HFFc6 (cell line): ENCODE measurements at regions not wholly inside any gene's neighbourhood (a gene's known extent, or its start where the extent isn't known, plus 50 kb on each side); places are given as distances from the start of the nearest gene placed in this dataset.

ENCODE experiments used
- DNase-seq: peaks from one replicate; pipeline ENCODE4 v3.0.0-alpha.2; 2018
- H3K27ac Mint-ChIP-seq: 2 replicates; pipeline ENCODE4 v1.8.0; 2020; ENCODE audit warnings: mild to moderate bottlenecking, mixed read lengths
- H3K27me3 Mint-ChIP-seq: 2 replicates; pipeline ENCODE4 v1.8.0; 2021; ENCODE audit warnings: mild to moderate bottlenecking, moderate library complexity, mixed read lengths; ENCODE audit not compliant: insufficient read depth
- H3K36me3 Mint-ChIP-seq: 2 replicates; pipeline ENCODE4 v1.8.0; 2021; ENCODE audit warnings: low read depth, mixed read lengths
- H3K4me1 Mint-ChIP-seq: 2 replicates; pipeline ENCODE4 v1.8.0; 2020; ENCODE audit warnings: low read depth, mixed read lengths
- H3K4me3 Mint-ChIP-seq: 2 replicates; pipeline ENCODE4 v1.8.0; 2020; ENCODE audit warnings: mild to moderate bottlenecking, moderate library complexity, mixed read lengths
- H3K9me3 Mint-ChIP-seq: 2 replicates; pipeline ENCODE4 v1.8.0; 2020; ENCODE audit warnings: mild to moderate bottlenecking, mixed read lengths
- TF ChIP-seq, protein P1 (sequence below): fragments of 200-600 bp; sonication (generic); IDR thresholded peaks from 2 replicates; pipeline ENCODE4 v1.5.0; 2021; ENCODE audit warnings: antibody characterized with exemption, mild to moderate bottlenecking

DNA sequence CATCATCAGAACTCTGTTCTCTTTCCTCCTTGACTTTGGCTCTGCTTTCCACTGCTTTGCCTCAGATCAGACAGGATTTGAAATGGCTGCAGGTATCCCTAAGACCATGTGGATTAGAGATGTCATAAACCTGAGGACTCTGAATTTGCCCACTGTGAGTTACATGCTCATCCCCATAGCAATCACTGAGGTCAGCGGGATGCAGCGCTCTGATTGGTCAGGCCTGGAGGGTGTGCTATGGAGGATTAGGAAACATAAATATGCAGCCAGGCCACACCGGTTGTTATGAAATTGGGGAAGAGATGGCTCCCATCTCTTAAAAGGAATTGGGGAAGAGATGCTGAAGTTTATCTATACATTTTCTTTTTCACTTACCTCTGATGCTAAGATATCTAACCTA is 73.7 kb upstream of the DNAJC10 start:
- H3K9me3 Mint-ChIP-seq: no peaks in the 10 kb centered on the region
- no peaks in the 10 kb centered on the region for H3K4me1 Mint-ChIP-seq
- no peak overlapping the region for H3K4me3 Mint-ChIP-seq
- H3K36me3 Mint-ChIP-seq: no peaks in the 10 kb centered on the region
- TF ChIP-seq, protein P1, sequence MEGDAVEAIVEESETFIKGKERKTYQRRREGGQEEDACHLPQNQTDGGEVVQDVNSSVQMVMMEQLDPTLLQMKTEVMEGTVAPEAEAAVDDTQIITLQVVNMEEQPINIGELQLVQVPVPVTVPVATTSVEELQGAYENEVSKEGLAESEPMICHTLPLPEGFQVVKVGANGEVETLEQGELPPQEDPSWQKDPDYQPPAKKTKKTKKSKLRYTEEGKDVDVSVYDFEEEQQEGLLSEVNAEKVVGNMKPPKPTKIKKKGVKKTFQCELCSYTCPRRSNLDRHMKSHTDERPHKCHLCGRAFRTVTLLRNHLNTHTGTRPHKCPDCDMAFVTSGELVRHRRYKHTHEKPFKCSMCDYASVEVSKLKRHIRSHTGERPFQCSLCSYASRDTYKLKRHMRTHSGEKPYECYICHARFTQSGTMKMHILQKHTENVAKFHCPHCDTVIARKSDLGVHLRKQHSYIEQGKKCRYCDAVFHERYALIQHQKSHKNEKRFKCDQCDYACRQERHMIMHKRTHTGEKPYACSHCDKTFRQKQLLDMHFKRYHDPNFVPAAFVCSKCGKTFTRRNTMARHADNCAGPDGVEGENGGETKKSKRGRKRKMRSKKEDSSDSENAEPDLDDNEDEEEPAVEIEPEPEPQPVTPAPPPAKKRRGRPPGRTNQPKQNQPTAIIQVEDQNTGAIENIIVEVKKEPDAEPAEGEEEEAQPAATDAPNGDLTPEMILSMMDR: no peak
- no peak overlapping the region for H3K27ac Mint-ChIP-seq
- DNase-seq: peak; percentile 45
- no peaks in the 10 kb centered on the region for H3K27me3 Mint-ChIP-seq

DNA sequence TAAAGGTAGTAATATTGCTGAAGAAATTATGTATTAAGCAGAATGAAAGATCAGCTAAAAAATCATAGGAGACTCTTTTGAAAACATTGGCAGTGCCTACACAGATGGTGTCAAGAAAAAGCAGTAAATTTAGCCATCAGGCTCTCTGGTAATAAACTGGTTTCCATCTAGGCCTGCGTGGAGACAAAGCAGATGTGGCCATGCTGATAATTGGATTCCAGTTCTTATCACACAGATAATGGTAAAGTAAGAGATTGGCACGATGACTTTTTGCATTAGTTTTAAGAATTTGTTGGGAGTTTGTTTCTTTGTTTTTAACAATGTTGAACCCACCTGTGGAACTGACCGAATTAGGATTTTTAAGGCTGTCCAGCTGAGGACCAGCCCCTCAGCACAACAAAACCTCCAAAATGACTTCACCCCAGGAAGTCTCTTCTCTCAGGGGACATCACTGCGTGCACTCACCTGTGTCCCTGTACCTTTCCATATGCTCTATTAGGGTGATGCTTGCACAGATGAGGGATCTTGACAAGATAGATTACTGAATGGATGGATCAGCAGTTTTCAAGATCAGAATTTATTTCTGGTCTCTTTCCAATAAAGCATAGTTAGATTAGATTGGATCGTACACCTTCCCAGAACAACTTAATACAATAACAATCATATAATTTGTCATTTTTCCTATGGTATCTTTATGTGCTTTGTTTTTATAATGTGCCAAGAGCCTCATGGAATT is 69.1 kb upstream of the DNAJC10 start:
- no peak overlapping the region for H3K4me3 Mint-ChIP-seq
- H3K4me1 Mint-ChIP-seq: peaks cover 8% of the 10 kb centered on the region
- H3K9me3 Mint-ChIP-seq: no peaks in the 10 kb centered on the region
- no peaks in the 10 kb centered on the region for H3K36me3 Mint-ChIP-seq
- TF ChIP-seq, protein P1: no peak
- no peaks in the 10 kb centered on the region for H3K27me3 Mint-ChIP-seq
- DNase-seq: no peak
- H3K27ac Mint-ChIP-seq: no peak overlapping the region

DNA sequence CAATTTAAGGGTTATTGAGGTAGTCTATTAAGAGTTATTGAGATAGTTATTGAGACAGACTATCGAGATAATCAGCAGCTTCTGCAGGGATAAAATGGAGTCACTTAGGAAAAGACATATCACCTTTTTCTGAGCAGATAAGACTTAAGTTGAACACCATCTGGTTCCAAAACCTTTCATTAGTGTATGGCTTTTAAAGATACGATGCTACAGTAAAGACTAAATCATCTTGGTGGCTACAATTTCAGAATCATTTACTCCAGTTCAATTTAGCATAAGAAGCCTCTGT is 68.6 kb upstream of the DNAJC10 start:
- H3K9me3 Mint-ChIP-seq: no peaks in the 10 kb centered on the region
- peaks cover 8% of the 10 kb centered on the region for H3K4me1 Mint-ChIP-seq
- TF ChIP-seq, protein P1: no peak
- no peak overlapping the region for H3K4me3 Mint-ChIP-seq
- H3K36me3 Mint-ChIP-seq: no peaks in the 10 kb centered on the region
- H3K27ac Mint-ChIP-seq: no peak overlapping the region
- no peak for DNase-seq
- no peaks in the 10 kb centered on the region for H3K27me3 Mint-ChIP-seq

DNA sequence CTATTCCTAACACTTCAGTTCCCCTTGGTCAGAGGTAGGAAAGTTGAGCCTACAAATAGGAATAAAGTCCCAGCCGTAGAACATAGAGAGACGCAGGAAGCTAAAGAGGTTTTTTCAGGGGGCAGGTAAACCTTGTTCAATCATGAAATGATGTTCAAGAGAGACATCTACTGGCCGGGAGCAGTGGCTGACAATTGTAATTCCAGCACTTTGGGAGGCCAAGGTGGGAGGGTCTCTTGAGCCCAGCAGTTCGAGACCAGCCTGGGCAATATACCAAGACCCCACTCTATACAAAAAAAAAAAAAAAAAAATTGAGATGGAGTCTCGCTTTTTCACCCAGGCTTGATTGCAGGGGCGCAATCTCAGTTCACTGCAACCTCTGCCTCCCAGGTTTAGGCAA is 66.7 kb upstream of the DNAJC10 start:
- Mint-ChIP-seq H3K27ac (no peak overlapping the region), H3K27me3 (no peaks in the 10 kb centered on the region), H3K36me3 (no peaks in the 10 kb centered on the region), H3K9me3 (no peaks in the 10 kb centered on the region), H3K4me1 (peaks cover 13% of the 10 kb centered on the region), H3K4me3 (no peak overlapping the region)
- DNase-seq: peak; percentile 15
- TF ChIP-seq, protein P1: peak; percentile 77

DNA sequence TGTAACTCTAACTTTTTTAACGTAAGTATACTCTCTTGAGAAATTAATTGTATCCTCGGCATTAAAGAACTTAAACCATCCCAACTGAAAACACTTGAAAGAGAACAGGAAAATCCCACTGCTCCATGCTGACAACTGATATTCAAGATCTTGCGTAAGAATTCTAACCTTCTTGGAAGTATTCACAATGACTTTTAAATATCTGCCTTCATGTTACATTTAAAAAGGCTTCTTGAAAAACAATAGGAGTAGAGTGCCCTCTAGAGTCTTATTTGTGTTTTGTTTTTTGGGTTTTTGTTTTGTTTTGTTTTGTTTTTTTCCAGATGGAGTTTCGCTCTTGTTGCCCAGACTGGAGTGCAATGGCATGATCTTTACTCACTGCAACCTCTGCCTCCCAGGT is 65.4 kb upstream of the DNAJC10 start:
- peak; percentile 60 for DNase-seq
- Mint-ChIP-seq H3K4me3 (peak overlapping the region; percentile 49; the same call in 1 of the 2 replicates), H3K4me1 (peaks cover 14% of the 10 kb centered on the region), H3K9me3 (no peaks in the 10 kb centered on the region), H3K36me3 (no peaks in the 10 kb centered on the region), H3K27ac (no peak overlapping the region), H3K27me3 (no peaks in the 10 kb centered on the region)
- TF ChIP-seq, protein P1: peak; percentile 85

DNA sequence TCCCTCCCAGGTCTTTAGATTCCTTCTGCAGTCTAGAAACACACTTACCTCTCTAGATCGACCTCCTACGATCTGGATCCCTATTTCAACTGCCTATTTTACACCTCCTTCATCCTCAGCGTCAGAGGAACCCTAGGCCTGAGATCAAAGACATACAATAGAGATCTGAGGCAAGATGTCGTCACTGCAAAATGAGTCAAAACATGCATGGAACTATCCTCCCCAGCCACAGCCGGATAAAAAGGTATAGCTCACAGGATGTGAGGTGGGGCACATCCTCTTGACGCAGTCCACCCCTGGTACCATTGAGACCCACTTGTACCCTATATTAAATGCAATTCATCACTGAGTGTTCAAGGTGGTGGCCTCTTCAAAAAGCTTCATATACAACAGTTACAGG is 63.7 kb upstream of the DNAJC10 start:
- no peak for DNase-seq
- no peak overlapping the region for H3K4me3 Mint-ChIP-seq
- peaks cover 18% of the 10 kb centered on the region for H3K4me1 Mint-ChIP-seq

More for the DNA sequence above, 63.7 kb upstream of the DNAJC10 start:
- no peaks in the 10 kb centered on the region for H3K27me3 Mint-ChIP-seq
- TF ChIP-seq, protein P1: no peak
- H3K27ac Mint-ChIP-seq: no peak overlapping the region
- no peaks in the 10 kb centered on the region for H3K9me3 Mint-ChIP-seq
- no peaks in the 10 kb centered on the region for H3K36me3 Mint-ChIP-seq
